Mucosa of rectum (tissue), 2 donors: ENCODE measurements at regions not wholly inside any gene's neighbourhood (a gene's known extent, or its start where the extent isn't known, plus 50 kb on each side); places are given as distances from the start of the nearest gene placed in this dataset.

ENCODE experiments used
- H3K27ac ChIP-seq, 2 donors: one replicate each; pipeline ENCODE4 v1.7.0; 2013; ENCODE audit warnings: inconsistent platforms in 2 of 2, low read depth in 2 of 2, low read length in 2 of 2
- H3K27me3 ChIP-seq, 2 donors: one replicate each; pipeline ENCODE4 v1.7.0; 2013; ENCODE audit warnings: low read length in 2 of 2; ENCODE audit not compliant: control insufficient read depth in 2 of 2, insufficient read depth in 2 of 2
- H3K36me3 ChIP-seq, 2 donors: one replicate each; pipeline ENCODE4 v1.7.0; 2013; ENCODE audit warnings: low read length in 2 of 2; ENCODE audit not compliant: control insufficient read depth in 2 of 2, insufficient read depth in 2 of 2
- H3K4me1 ChIP-seq, 2 donors: one replicate each; pipeline ENCODE4 v1.7.0; 2013; ENCODE audit warnings: low read length in 2 of 2, mild to moderate bottlenecking in 1 of 2; ENCODE audit not compliant: control insufficient read depth in 2 of 2, insufficient read depth in 2 of 2
- H3K4me3 ChIP-seq, 2 donors: one replicate each; pipeline ENCODE4 v1.7.0; 2013; ENCODE audit warnings: low read length in 2 of 2
- H3K9ac ChIP-seq, 2 donors: one replicate each; pipeline ENCODE4 v1.7.0; 2013; ENCODE audit warnings: low read length in 2 of 2, low read depth in 1 of 2, mild to moderate bottlenecking in 1 of 2
- H3K9me3 ChIP-seq, 2 donors: one replicate each; pipeline ENCODE4 v1.7.0; 2013; ENCODE audit warnings: low read length in 2 of 2; ENCODE audit not compliant: control insufficient read depth in 2 of 2
- donor health status: healthy.
- donor health status: Normal muscosa, but diverticular disease.

- peaks cover 4 to 5% of the 10 kb centered on the region in 2 donors for H3K4me1 ChIP-seq
- peaks cover 0 to 2% of the 10 kb centered on the region in 2 donors for H3K27me3 ChIP-seq
- no peak overlapping the region for H3K9ac ChIP-seq
- H3K4me3 ChIP-seq, result no peak overlapping the region
- H3K36me3 ChIP-seq, result no peaks in the 10 kb centered on the region
- no peaks in the 10 kb centered on the region for H3K9me3 ChIP-seq
- H3K27ac ChIP-seq, result no peak overlapping the region
Observed at GRCh38 chr10:29100505-29100904, 188.4 kb upstream of the LYZL1 start.

- no peaks in the 10 kb centered on the region for H3K36me3 ChIP-seq
- peaks cover 0 to 2% of the 10 kb centered on the region in 2 donors for H3K27me3 ChIP-seq
Observed at GRCh38 chr10:29102233-29102632, 186.6 kb upstream of the LYZL1 start.

GRCh38 chr10:29102636-29103035, 186.2 kb upstream of the LYZL1 start:
- Histone ChIP-seq H3K27me3 (peaks cover 0 to 2% of the 10 kb centered on the region in 2 donors), H3K9ac (no peak overlapping the region), H3K4me3 (no peak overlapping the region), H3K9me3 (no peaks in the 10 kb centered on the region), H3K27ac (no peak overlapping the region), H3K36me3 (no peaks in the 10 kb centered on the region), H3K4me1 (peaks cover 4 to 7% of the 10 kb centered on the region in 2 donors)

More at GRCh38 chr10:29102233-29102632, 186.6 kb upstream of the LYZL1 start:
- peaks cover 4 to 7% of the 10 kb centered on the region in 2 donors for H3K4me1 ChIP-seq
- H3K9me3 ChIP-seq, result no peaks in the 10 kb centered on the region
- no peak overlapping the region for H3K9ac ChIP-seq
- no peak overlapping the region for H3K4me3 ChIP-seq
- H3K27ac ChIP-seq, result no peak overlapping the region

- Histone ChIP-seq H3K9me3 (no peaks in the 10 kb centered on the region), H3K27me3 (peaks cover 0 to 2% of the 10 kb centered on the region in 2 donors), H3K4me3 (no peak overlapping the region), H3K4me1 (peaks cover 4 to 7% of the 10 kb centered on the region in 2 donors), H3K36me3 (no peaks in the 10 kb centered on the region), H3K27ac (peak overlapping the region; percentile 32 to 44), H3K9ac (no peak overlapping the region)
Observed at GRCh38 chr10:29104661-29105399, 184.0 kb upstream of the LYZL1 start.

GRCh38 chr10:29105516-29106215, 183.2 kb upstream of the LYZL1 start:
- Histone ChIP-seq H3K27ac (no peak overlapping the region), H3K36me3 (no peaks in the 10 kb centered on the region), H3K9me3 (no peaks in the 10 kb centered on the region), H3K4me1 (peaks cover 4 to 7% of the 10 kb centered on the region in 2 donors), H3K4me3 (no peak overlapping the region), H3K27me3 (peaks cover 0 to 2% of the 10 kb centered on the region in 2 donors), H3K9ac (no peak overlapping the region)

- no peaks in the 10 kb centered on the region for H3K27me3 ChIP-seq
- H3K4me3 ChIP-seq, result no peak overlapping the region
- no peaks in the 10 kb centered on the region for H3K9me3 ChIP-seq
- no peak overlapping the region for H3K27ac ChIP-seq
- no peaks in the 10 kb centered on the region for H3K36me3 ChIP-seq
- peaks cover 4 to 7% of the 10 kb centered on the region in 2 donors for H3K4me1 ChIP-seq
- no peak overlapping the region for H3K9ac ChIP-seq
Observed at GRCh38 chr10:29106287-29106686, 182.6 kb upstream of the LYZL1 start.

- Histone ChIP-seq H3K27me3 (no peaks in the 10 kb centered on the region), H3K4me1 (peaks cover 4 to 7% of the 10 kb centered on the region in 2 donors), H3K4me3 (no peak overlapping the region), H3K36me3 (no peaks in the 10 kb centered on the region), H3K9ac (no peak overlapping the region), H3K27ac (no peak overlapping the region), H3K9me3 (no peaks in the 10 kb centered on the region)
Observed at GRCh38 chr10:29107866-29108498, 180.9 kb upstream of the LYZL1 start.

- H3K27me3 ChIP-seq, result no peaks in the 10 kb centered on the region
- no peaks in the 10 kb centered on the region for H3K9me3 ChIP-seq
- peaks cover 0 to 7% of the 10 kb centered on the region in 2 donors for H3K4me1 ChIP-seq
- H3K9ac ChIP-seq, result no peak overlapping the region
- no peak overlapping the region for H3K4me3 ChIP-seq
- no peaks in the 10 kb centered on the region for H3K36me3 ChIP-seq
- H3K27ac ChIP-seq, result no peak overlapping the region
Observed at GRCh38 chr10:29109707-29110571, 178.9 kb upstream of the LYZL1 start.

- H3K27me3 ChIP-seq, result no peaks in the 10 kb centered on the region
- no peaks in the 10 kb centered on the region for H3K9me3 ChIP-seq
- H3K9ac ChIP-seq, result no peak overlapping the region
- no peaks in the 10 kb centered on the region for H3K4me1 ChIP-seq
- H3K36me3 ChIP-seq, result no peaks in the 10 kb centered on the region
- H3K27ac ChIP-seq, result no peak overlapping the region
- no peak overlapping the region for H3K4me3 ChIP-seq
Observed at GRCh38 chr10:29112827-29113615, 175.8 kb upstream of the LYZL1 start.
